ENCODE measurements at regions not wholly inside any gene's neighbourhood (a gene's known extent, or its start where the extent isn't known, plus 50 kb on each side); places are given as distances from the start of the nearest gene placed in this dataset.

GRCh38 chrX:127057891-127058619 lies 238.5 kb downstream of the PRR32 start:
- in situ Hi-C loops (cut with MboI; ENCODE audit: low pct_unique_long_range_greater_than_20kb, low sequenced_read_pairs, unreplicated experiment), result no loop called here
- no peak for DNase-seq (ENCODE audit: low spot score)
- TF ChIP-seq CTCF (IDR thresholded peaks at IDR 0.05; ENCODE audit: extremely low read depth, insufficient read depth, missing control alignments), result no peak

DNA sequence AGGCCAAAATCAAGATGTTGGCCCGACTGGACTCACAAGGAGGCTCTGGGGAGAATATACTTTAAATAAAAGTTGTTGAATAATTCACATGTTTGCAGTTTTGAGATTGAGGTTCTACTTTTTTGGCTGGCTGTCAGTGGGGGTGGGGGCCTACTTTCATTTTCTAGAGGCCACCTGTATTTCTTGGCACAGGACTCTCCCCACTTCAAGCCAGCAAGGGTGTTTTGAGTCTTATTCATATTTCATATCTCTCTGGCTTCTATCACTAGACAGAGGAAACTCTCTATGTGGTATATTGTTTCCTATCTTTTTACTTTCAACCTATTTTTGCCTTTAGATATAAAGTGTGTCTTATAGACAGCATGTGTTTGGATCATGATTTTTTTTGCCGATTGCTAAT lies 266.4 kb downstream of the PRR32 start:
- no peak for TF ChIP-seq CTCF (IDR thresholded peaks at IDR 0.05; ENCODE audit: extremely low read depth, insufficient read depth, missing control alignments)
- in situ Hi-C loops (cut with MboI; ENCODE audit: low pct_unique_long_range_greater_than_20kb, low sequenced_read_pairs, unreplicated experiment), result no loop called here
- DNase-seq (ENCODE audit: low spot score), result no peak

DNA sequence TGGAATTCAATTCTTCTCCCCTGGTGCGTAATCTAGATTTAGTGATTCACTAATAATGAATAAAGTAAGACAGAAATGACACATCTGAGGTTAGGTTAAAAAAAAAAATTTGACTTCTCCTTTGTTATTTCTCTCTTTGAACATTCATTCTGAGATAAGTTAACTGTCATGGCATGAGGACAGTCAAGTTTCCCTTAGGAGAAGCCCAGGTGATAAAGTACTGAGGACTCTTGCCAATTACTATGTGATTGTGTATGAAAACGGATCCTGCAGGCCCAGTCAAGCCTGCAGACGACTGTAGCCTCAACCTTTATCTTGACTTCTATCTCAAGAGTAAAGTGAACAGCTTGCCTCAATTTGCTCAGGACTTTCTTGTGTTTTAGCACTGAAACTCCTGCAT lies 293.2 kb downstream of the PRR32 start:
- DNase-seq (ENCODE audit: low spot score), result no peak
- TF ChIP-seq CTCF (IDR thresholded peaks at IDR 0.05; ENCODE audit: extremely low read depth, insufficient read depth, missing control alignments), result no peak
- in situ Hi-C loops (cut with MboI; ENCODE audit: low pct_unique_long_range_greater_than_20kb, low sequenced_read_pairs, unreplicated experiment), result no loop called here

GRCh38 chrX:127124871-127125270 lies 305.3 kb downstream of the PRR32 start:
- in situ Hi-C loops (cut with MboI; ENCODE audit: low pct_unique_long_range_greater_than_20kb, low sequenced_read_pairs, unreplicated experiment), result no loop called here
- TF ChIP-seq CTCF (IDR thresholded peaks at IDR 0.05; ENCODE audit: extremely low read depth, insufficient read depth, missing control alignments), result no peak
- no peak for DNase-seq (ENCODE audit: low spot score)

DNA sequence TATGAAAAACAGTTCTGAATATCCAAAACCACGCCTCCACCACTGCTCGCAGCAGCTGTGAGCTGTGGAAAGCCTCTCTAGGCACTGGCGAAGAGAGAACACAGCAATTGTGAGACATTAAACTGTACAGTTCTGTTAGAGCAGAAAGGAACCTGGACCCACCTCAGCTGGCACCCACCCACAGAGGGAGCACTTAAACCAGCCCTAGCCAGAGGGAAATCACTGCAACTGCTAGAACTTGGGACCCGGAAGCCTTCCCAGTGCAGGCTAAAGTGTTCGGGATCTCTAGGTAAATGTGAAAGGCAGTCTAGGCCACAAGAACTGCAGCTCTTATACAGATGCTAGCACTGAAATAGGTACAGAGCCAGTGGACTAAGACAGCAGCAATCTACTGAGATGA lies 308.8 kb downstream of the PRR32 start:
- no peak for DNase-seq (ENCODE audit: low spot score)
- TF ChIP-seq CTCF (IDR thresholded peaks at IDR 0.05; ENCODE audit: extremely low read depth, insufficient read depth, missing control alignments), result no peak
- in situ Hi-C loops (cut with MboI; ENCODE audit: low pct_unique_long_range_greater_than_20kb, low sequenced_read_pairs, unreplicated experiment), result no loop called here

DNA sequence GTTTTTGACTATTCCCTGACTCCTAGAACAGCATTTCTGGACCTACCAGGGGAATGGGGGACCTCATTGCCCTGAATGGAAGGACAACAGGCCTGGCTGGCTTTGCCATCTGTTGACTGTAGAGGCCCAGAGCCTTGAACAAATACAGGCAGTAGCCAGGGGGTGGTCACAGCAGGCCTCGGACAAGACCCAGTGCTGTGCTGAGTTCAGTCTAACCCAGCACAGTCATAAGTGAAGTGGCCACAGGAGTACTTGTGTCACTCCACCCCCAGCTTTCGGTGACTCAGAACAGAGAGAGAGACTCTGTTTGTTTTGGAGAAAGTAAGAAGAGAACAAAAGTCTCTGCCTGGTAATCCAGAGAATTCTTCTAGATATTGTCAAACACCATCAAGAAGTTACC lies 310.0 kb downstream of the PRR32 start:
- TF ChIP-seq CTCF (IDR thresholded peaks at IDR 0.05; ENCODE audit: extremely low read depth, insufficient read depth, missing control alignments), result no peak
- DNase-seq (ENCODE audit: low spot score), result no peak
- in situ Hi-C loops (cut with MboI; ENCODE audit: low pct_unique_long_range_greater_than_20kb, low sequenced_read_pairs, unreplicated experiment), result no loop called here

Measured in GM13977 (cell line).